Activated CD8-positive, alpha-beta memory T cell treated with anti-CD3 and anti-CD28 coated beads for 36 hours (primary cell): ENCODE measurements at regions not wholly inside any gene's neighbourhood (a gene's known extent, or its start where the extent isn't known, plus 50 kb on each side); places are given as distances from the start of the nearest gene placed in this dataset.
"Not testable (repeated sequence)": the region's sequence is repeated elsewhere in the genome, so short reads cannot be mapped to it uniquely, and the experiment has no call there.

Experiments used
- CTCF ChIA-PET: fragments of 350-600 bp; sonication (Branson Sonifier 250); formaldehyde crosslinking; loops from one replicate; lab custom pipeline; 2021; ENCODE audit warnings: antibody characterized with exemption; lab: Charles Lee
- POLR2A ChIA-PET: fragments of 350-600 bp; sonication (Branson Sonifier 250); formaldehyde crosslinking; loops from one replicate; lab custom pipeline; 2021; ENCODE audit warnings: antibody characterized with exemption; lab: Charles Lee

DNA sequence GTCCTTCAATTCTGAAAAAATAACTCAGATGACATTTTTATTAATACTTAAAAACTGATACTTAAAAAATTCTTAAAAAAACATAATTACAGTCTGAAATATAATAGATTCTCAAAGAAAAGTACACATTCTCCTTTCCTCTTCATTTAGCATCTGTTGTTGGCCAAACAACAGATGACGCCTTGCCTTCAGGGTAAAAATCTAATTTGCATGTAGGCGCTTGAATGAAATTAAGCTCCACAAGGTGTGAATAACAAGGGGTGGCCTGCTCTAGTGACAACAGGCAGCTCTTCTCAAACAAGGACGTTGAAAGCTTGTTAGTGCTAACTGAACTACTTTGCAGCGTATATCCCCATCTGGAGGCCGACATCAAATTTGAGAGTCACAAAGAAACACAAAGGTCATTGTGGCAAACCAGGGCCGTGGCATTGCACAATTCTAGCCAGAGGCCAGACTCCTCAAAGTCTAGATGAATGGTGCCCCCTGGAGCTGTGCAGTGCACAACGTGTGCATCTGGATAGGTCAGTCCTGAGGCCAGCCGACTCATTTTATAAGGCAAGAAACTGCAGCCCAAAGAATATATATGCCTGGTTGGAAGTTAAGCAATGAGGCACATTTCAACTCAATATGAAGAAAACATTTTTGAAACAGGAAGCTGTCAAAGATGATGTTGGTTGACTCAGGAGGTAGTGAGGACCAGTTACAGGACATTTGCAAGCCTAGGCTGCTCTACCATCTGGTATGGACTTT lies 459.2 kb upstream of the RUNX1 start:
- POLR2A ChIA-PET, result no interaction called here
- CTCF ChIA-PET, result interaction anchor here (0.6 kb wide), 1 partner anchor 881 kb away, joined by 6 read pairs; no protein-coding TSS in a partner anchor

DNA sequence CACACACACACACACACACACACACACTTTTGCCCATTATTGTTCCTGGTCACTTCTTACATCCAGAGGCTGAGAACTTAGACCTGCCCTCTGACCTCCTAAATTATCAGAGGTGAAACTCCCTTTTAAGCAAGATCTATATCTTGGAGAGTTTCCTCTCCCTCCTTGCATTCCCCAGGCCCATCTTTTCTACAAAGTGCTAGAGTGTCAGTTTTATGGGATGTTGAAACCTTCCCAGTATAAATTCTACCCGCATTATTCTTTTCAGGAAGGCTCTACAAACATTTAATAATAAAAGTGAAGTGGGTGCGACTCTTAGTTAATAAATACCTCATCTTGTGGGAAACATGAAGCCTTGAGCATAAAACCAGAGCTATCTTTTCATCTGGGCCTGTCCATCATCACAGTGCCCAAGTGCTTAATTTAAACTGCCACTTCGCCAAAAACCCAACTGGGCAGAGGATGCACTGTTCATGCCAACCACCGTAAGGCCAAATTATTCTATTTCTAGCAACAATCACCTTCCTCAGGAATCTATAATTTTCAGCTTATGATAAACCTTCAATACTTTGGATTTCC lies 458.2 kb upstream of the RUNX1 start:
- CTCF ChIA-PET, result no interaction called here
- POLR2A ChIA-PET, result no interaction called here

- ChIA-PET POLR2A (no interaction called here), CTCF (no interaction called here)
These were observed 457.7 kb upstream of the RUNX1 start for GRCh38 chr21:35506771-35507170.

DNA sequence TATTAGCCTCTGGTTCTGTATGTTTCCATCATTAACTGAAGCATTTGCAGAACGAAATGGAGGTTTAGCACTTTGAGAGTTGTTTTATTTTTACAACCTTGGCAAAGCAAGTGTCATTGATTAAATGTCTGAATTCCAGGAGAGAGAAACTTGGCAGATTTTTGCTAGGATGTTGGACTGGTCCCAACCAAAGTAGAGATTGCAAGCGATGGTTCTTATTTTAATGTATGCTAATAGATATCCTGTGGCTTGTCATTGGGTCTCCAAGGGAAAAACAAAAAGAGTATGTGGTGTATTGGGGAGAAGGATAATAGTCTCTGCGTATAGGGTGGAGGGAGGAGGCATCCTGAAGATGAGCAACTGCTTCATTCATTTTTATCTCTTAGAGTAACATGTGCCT lies 457.2 kb upstream of the RUNX1 start:
- ChIA-PET POLR2A (no interaction called here), CTCF (no interaction called here)

- ChIA-PET CTCF (no interaction called here), POLR2A (no interaction called here)
These were observed 455.9 kb upstream of the RUNX1 start for GRCh38 chr21:35504951-35505466.

DNA sequence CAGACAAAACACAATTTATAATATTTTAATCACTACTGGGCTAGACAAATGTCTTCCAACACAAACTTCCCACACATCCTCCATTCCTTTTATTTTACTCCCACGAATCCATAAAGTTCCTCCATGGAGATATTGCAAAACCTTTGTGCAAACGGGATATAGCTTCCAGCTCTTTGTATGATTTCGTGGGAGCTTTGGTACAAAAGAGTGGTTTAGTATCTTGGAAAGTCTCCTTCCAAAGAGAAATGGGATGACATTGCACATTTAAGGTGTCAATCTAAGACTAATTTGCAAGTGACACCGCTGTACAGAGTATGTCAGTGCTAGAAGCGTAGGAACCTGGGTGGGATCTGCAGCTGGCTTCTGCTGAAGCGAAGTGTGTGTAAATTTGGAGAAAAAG lies 455.2 kb upstream of the RUNX1 start:
- ChIA-PET POLR2A (no interaction called here), CTCF (interaction anchor here (0.6 kb wide), 2 partner anchors 18 to 641 kb away, joined by 3 to 5 read pairs; no protein-coding TSS in a partner anchor)

GRCh38 chr21:35503671-35504070 lies 454.6 kb upstream of the RUNX1 start:
- ChIA-PET CTCF (interaction anchor here (0.6 kb wide), 2 partner anchors 19 to 640 kb away, joined by 3 to 5 read pairs; no protein-coding TSS in a partner anchor), POLR2A (no interaction called here)

DNA sequence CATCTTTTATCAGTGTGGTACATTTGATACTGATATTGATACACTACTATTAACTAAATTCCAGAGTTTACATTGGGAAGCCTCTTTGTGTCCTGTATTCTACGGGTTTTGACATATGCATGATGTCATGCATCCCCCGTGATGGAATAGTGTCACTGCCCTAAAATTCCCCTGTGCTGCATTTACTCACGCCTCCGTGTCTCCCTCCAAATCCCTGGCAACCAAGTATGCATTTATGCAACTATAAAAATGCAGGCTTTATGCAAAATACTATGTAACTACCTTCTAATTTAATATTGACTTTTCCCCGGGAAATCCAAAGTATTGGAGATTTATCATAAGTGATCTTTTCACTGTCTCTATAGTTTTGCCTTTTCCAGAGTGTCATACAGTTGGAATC lies 453.7 kb upstream of the RUNX1 start:
- CTCF ChIA-PET, result no interaction called here
- POLR2A ChIA-PET, result no interaction called here

DNA sequence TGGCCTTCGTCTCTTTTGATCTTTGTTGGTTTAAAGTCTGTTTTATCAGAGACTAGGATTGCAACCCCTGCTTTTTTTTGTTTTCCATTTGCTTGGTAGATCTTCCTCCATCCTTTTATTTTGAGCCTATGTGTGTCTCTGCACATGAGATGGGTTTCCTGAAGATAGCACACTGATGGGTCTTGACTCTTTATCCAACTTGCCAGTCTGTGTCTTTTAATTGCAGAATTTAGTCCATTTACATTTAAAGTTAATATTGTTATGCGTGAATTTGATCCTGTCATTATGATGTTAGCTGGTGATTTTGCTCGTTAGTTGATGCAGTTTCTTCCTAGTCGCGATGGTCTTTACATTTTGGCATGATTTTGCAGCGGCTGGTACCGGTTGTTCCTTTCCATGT lies 448.4 kb upstream of the RUNX1 start:
- CTCF ChIA-PET, POLR2A ChIA-PET: not testable (repeated sequence)

DNA sequence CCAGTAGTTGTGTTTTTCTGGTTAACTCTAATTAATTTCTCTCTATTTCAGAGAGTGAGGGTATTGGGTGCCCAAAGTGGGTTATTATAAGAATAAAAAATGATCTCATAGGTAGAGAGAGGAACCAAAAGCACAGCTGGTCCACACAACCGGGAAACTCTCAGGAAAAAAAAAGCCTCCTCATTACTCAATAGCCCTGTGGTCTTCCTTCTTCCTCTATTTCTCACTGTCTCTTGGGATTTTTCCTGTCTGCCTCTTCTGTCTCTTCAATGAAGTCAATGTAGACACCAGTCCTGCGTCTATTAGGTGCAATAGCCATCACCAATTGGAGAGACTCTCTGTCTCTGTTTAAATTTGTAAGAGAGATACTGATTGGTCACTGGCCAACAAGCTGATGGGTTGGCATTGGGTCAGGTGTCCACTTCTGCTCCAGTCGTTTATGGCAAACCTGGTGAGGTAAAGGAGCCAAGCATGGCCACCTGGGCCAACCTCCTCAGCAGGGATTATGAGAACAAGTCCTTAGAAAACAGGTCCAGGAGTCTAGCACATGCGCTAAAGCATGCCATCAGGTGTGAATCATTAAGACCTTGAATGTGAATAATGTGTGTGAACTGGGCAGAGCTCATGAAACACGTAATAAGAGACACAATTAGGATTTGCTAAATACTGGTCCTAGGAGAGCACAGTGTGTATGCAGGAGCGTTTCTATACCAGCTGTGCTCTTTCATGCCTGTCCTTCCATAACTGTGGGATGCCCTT lies 443.0 kb upstream of the RUNX1 start:
- CTCF ChIA-PET, result no interaction called here

DNA sequence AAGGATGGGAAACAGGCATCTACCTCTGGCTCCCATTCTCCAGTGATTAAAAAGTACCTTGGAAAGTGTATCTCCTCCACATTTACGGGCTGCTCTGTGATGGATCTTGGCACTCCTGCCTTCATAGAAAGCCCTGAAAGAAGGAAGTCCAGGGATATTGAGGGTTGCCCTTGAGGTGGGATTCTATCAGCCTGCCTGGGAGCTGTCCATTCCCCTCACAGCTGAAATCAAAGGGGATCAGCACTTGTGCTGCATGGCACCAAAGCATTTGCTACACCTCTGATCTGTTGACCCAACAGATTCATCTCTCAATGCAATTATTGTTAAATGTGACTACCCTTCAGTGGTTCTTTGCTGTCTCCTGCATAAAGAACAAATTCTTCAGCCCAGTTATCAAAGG lies 442.0 kb upstream of the RUNX1 start:
- POLR2A ChIA-PET, result no interaction called here
- CTCF ChIA-PET, result no interaction called here

More for the DNA sequence above, 443.0 kb upstream of the RUNX1 start:
- POLR2A ChIA-PET, result no interaction called here

GRCh38 chr21:35489389-35489980 lies 440.4 kb upstream of the RUNX1 start:
- POLR2A ChIA-PET, result interaction anchor here (0.6 kb wide), 1 partner anchor 22 kb away, joined by 7 read pairs; no protein-coding TSS in a partner anchor
- CTCF ChIA-PET, result no interaction called here

DNA sequence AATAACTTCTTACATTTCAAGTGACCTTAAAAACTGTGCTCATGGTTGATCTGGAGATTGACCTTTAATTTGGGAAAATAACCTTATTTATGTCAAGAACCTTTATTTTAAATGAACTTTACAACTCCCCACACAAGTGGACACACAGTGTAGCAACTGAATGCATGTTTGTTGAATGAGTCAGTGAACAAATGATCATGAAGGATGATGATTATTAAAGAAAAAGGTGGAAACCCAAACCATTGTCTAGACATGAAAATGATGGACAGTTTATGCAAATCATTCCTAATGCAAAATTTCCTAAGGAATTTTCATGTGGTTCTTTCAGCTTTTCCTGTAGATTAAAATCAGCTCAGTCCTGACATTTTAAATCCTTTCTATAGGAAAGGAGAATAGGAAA lies 439.8 kb upstream of the RUNX1 start:
- ChIA-PET CTCF (no interaction called here), POLR2A (interaction anchor here (0.6 kb wide), 1 partner anchor 23 kb away, joined by 7 read pairs; no protein-coding TSS in a partner anchor)

DNA sequence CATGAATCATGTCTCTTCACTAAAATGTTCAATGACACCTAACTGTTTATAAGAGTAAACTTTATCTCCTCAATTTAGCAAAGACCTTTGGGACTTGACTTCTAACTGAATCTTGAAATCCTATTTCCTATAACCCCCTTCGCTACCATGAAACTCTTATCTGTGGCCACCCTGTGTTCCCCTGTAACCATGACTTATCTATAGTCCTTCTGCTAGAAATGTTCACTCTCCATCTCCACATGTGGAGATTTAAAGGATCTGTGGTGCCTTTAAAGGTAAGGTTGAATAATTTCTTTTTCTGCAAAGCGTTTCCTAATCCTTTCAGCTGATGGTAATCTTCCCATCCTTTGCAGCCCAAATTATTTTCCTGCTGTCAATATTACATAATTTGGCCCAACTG lies 436.3 kb upstream of the RUNX1 start:
- ChIA-PET CTCF (no interaction called here), POLR2A (no interaction called here)

DNA sequence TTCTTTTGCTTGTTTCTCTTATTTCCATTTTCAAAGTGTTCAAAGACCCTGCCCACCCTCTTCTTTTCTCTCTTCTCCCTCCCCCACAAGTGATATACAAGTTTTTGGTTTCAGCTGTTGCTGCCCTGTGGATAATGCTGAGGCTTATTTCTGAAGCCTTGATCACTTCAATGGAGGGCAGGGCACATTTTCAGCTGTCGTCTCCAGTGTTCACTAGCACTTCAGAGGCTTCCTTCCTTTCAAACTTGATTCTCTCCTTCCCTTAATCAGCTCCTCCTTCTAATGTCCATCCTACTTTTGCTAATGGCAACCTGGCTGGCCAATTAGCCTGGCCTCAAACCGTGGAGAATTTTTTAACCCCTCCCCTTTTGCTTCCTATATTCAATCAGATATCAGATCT lies 435.7 kb upstream of the RUNX1 start:
- CTCF ChIA-PET, result no interaction called here
- POLR2A ChIA-PET, result no interaction called here

GRCh38 chr21:35484032-35484431 lies 434.9 kb upstream of the RUNX1 start:
- ChIA-PET CTCF (no interaction called here), POLR2A (no interaction called here)

GRCh38 chr21:35482933-35483662 lies 434.0 kb upstream of the RUNX1 start:
- ChIA-PET POLR2A (no interaction called here), CTCF (no interaction called here)

DNA sequence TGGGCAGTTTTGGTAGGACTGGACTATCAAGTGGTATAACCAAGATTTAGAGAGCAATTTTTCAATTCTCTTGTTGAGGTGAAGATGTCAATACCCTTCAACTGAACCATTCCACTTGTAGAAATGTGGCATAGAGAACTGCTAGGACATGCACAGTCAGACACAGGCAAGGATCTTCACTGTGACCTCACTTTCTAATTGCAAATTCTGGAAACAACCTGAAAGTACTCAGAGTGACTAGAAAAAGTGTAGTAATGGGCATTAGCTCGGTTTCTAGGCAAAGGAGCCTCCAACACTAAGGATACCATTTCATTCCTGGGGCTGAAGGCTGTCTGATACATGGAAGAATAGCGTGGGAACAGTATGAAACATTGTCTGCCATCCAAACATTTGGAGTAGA lies 433.0 kb upstream of the RUNX1 start:
- POLR2A ChIA-PET, result no interaction called here
- CTCF ChIA-PET, result no interaction called here

DNA sequence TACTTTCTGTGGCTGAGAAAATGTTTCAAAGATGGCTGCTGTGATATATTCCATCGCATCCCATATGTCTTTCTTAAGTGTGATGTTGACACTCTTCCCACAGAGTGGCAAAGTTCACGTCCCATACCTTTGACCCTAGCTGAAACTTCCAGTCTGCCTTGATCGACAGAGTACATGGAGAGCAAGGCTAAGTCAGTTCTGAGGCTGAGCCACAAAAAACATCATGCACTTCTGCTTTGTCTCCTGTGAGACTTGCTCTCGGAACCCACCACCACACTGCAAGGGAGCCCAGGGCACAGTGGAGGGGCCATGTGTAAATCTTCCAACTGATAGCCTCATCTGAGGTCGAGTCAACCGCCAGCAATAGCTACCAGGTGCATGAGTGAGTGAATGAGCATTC lies 431.9 kb upstream of the RUNX1 start:
- ChIA-PET CTCF (no interaction called here), POLR2A (no interaction called here)
